Brain microvascular endothelial cell (primary cell): ENCODE measurements at regions not wholly inside any gene's neighbourhood (a gene's known extent, or its start where the extent isn't known, plus 50 kb on each side); places are given as distances from the start of the nearest gene placed in this dataset.

Experiments used
- DNase-seq: peaks from one replicate; pipeline ENCODE4 v3.0.0-alpha.2; 2020
- H3K27ac ChIP-seq: fragments of 250-450 bp; sonication (Bioruptor Pico); 2 replicates; pipeline ENCODE4 v1.5.1; 2020; ENCODE audit warnings: mild to moderate bottlenecking, moderate library complexity
- H3K27me3 ChIP-seq: fragments of 250-450 bp; sonication (Bioruptor Pico); replicated peaks from 2 replicates; pipeline ENCODE4 v1.5.1; 2020; ENCODE audit warnings: mild to moderate bottlenecking
- H3K36me3 ChIP-seq: fragments of 250-450 bp; sonication (Bioruptor Pico); replicated peaks from 2 replicates; pipeline ENCODE4 v1.5.1; 2020; ENCODE audit warnings: mild to moderate bottlenecking
- H3K4me3 ChIP-seq: 2 replicates; pipeline ENCODE4 v1.5.1; 2011; ENCODE audit warnings: low read depth, mild to moderate bottlenecking, control low read depth, low read length, moderate library complexity
- in situ Hi-C: cut with HindIII; loops from 2 replicates; pipeline ENCODE4 v1.10.0; 2017; ENCODE audit warnings: low sequenced_read_pairs, low pct_ligation_motif_present
- TF ChIP-seq, protein P1 (sequence below): IDR thresholded peaks from 2 replicates; pipeline ENCODE4 v1.5.1; 2011; ENCODE audit warnings: low read depth, mild to moderate bottlenecking, moderate library complexity, low read length, control low read depth, inconsistent platforms; ENCODE audit errors: missing control alignments

DNA sequence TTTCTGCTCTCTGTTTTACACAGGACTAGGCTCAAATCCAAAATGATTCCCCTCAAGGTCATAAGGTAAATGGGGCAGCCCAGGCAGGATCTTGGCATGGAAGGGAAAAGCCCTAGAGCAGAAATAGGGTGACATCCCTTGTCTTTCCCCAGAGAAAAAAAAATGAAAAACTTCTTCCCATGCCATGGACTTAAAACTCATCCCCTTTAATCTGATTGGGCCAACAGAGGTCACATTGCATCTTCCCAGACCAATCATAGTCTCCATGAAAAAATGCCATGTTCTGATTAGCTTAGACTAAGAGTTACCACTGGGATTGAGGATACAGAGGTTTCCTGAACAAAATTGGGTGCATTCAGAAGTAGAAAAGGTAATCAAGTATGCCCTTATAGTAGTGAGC, 241.3 kb upstream of the LRTM1 start:
- DNase-seq, result no peak
- H3K4me3 ChIP-seq, result no peak overlapping the region
- H3K27ac ChIP-seq, result peak overlapping the region; percentile 97
- H3K27me3 ChIP-seq, result no peaks in the 10 kb centered on the region
- no peaks in the 10 kb centered on the region for H3K36me3 ChIP-seq
- TF ChIP-seq, protein P1, sequence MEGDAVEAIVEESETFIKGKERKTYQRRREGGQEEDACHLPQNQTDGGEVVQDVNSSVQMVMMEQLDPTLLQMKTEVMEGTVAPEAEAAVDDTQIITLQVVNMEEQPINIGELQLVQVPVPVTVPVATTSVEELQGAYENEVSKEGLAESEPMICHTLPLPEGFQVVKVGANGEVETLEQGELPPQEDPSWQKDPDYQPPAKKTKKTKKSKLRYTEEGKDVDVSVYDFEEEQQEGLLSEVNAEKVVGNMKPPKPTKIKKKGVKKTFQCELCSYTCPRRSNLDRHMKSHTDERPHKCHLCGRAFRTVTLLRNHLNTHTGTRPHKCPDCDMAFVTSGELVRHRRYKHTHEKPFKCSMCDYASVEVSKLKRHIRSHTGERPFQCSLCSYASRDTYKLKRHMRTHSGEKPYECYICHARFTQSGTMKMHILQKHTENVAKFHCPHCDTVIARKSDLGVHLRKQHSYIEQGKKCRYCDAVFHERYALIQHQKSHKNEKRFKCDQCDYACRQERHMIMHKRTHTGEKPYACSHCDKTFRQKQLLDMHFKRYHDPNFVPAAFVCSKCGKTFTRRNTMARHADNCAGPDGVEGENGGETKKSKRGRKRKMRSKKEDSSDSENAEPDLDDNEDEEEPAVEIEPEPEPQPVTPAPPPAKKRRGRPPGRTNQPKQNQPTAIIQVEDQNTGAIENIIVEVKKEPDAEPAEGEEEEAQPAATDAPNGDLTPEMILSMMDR, result no peak
- in situ Hi-C loops, result loop anchor here (25.0 kb wide), 2 partner anchors 318 to 543 kb away; partner anchors contain the start of gene WNT5A

DNA sequence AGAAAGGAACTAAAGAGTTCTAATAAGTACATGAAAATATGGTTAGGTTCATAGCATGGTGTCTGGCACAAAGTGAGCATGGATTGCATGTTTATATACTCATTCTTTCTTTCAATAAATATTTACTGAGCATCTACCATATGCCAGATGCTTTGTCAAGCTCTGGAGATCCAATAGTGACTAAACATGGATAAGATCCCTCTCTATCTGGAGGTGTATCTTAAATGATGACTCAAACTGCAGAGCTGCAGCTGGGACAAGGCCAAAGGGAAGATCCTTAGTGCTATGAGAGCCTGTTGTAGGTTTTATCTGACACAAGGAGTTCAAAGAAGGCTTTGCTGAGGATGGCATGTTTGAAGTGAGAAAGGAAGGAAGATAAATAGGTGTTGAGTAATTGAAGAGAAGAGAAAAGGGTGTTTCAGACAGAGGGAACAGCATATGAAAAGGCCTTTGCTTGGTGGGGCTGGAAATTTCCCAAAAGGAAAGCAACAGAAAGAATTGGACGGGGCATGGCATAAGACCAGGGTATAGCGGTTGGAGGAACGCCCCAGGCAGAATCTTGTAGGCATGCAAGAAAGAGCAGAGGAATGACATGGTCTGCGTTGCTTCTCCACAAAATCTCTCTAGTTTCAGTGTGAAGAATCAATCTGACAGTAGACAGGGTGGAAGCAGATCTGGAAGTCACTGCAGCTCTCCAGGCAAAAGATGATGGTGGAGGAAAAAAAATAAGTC, 239.9 kb upstream of the LRTM1 start:
- in situ Hi-C loops, result loop anchor here (25.0 kb wide), 2 partner anchors 320 to 545 kb away; partner anchors contain the start of gene WNT5A
- TF ChIP-seq, protein P1, result no peak
- no peak overlapping the region for H3K4me3 ChIP-seq
- peak overlapping the region; percentile 97 for H3K27ac ChIP-seq
- H3K27me3 ChIP-seq, result no peaks in the 10 kb centered on the region
- H3K36me3 ChIP-seq, result no peaks in the 10 kb centered on the region
- peak; percentile 74 for DNase-seq

DNA sequence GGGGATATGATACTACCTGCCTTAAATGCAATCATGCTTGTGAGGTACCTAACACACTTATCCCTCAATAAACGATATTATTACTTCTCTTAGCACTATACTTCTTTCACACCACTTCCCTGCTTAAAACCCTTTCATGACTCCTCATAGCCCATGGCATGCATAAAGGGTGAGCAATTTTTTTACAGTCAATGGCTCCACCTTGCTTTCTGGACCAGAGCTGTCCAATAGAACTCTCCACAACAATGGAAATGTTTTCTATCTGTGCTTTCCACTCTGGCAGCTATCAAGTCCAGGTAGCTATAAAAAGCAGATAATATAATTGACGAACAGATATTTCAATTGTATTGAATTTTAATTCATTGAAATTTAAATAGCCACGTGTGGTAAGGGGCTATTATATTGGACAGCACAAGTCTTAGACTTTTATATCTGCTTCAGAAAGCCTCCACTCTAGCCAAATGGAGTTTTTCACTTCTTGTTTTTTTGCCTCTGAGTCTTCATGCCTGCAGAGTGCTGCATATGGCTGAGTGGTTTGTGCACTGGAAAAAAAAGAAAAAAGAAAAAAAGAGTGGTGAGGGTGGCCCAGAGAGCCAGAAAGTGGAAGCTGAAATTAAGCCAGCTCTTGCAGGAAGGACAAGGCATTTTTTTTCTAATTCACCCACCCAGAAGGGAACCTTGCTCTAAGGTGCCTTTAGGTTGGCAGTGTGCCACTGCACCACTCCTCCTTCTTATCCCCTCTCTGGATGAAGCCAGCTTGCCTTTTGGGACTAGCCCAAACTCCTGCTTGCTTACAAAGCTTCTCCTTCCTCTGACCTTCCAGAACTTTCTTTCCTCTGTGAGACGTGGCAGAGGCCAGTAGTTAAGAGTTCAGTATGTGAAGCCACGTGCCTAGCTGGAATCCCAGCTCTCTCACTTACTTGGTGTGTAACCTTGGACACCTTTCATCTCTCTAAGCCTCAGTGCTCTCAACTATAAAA, 239.0 kb upstream of the LRTM1 start:
- in situ Hi-C loops, result loop anchor here (25.0 kb wide), 2 partner anchors 320 to 545 kb away; partner anchors contain the start of gene WNT5A
- TF ChIP-seq, protein P1, result peak; percentile 14
- H3K27ac ChIP-seq, result peak overlapping the region; percentile 97

DNA sequence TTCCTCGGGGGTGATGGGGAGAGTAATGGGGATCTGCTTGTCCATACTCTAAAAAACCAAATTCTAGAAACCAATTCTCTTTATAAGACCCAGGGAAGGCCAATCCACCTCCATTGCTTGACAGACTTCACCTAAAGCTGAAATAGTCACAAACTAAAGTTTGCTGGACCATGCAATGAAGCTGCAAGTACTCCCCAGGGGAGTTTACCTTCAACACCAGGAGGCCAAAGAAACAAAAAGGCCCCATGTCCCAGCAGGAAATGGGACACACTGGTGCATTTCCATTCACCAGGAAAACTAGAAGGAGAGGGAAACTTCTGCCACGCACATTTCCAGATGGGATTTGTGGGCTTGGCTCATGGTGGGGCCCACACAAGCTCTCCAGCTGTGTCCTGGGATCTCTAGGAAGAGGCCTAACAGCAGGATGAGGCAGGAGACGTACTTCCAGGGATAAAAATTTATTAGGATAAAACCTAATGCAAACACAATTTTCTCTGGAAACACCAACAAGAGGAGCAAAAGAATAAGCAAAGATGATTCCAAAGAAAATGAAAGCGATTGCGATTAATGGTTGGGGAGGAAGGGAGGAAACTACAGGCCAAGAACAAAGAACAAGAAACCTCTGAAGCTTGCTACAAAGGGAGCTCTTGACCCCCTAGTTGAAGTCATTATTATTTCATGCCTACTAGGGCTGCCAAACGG, 238.0 kb upstream of the LRTM1 start:
- Histone ChIP-seq H3K27ac (no peak overlapping the region), H3K36me3 (no peaks in the 10 kb centered on the region), H3K4me3 (no peak overlapping the region), H3K27me3 (no peaks in the 10 kb centered on the region)
- in situ Hi-C loops, result loop anchor here (25.0 kb wide), 2 partner anchors 321 to 546 kb away; partner anchors contain the start of gene WNT5A
- TF ChIP-seq, protein P1, result no peak
- no peak for DNase-seq

More for the DNA sequence above, 239.0 kb upstream of the LRTM1 start:
- Histone ChIP-seq H3K4me3 (no peak overlapping the region), H3K27me3 (no peaks in the 10 kb centered on the region), H3K36me3 (no peaks in the 10 kb centered on the region)
- DNase-seq, result no peak

DNA sequence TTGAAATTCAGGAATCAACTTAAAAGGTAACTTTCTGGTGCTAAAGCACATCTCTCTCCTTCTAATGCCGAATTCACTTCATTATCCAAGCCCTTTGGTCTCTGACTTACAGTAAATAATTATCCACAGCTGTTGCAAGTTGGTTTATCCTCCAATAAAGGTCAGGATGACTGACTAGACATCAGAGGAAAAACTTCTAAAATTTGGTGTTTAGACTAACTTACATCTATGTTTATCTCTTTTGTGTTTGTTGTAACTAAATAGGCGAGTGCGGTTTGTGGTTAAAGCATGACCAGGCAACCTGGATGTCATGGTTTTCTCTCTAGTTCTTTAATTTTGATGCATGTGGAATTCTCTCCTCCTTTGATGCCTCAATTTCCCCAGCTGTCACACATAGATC, 237.4 kb upstream of the LRTM1 start:
- DNase-seq, result no peak
- Histone ChIP-seq H3K36me3 (no peaks in the 10 kb centered on the region), H3K4me3 (no peak overlapping the region), H3K27ac (no peak overlapping the region), H3K27me3 (no peaks in the 10 kb centered on the region)
- in situ Hi-C loops, result loop anchor here (25.0 kb wide), 2 partner anchors 322 to 547 kb away; partner anchors contain the start of gene WNT5A
- TF ChIP-seq, protein P1, result no peak
